Aorta (tissue), 5 donors: ENCODE measurements at regions not wholly inside any gene's neighbourhood (a gene's known extent, or its start where the extent isn't known, plus 50 kb on each side); places are given as distances from the start of the nearest gene placed in this dataset.

Experiments used
- ATAC-seq: fragments of 200-7000 bp; cut with Tn5 transposase; one replicate; pipeline ENCODE4 v1.9.1; 2022; ENCODE audit warnings: moderate library complexity; ENCODE audit not compliant: low FRiP score
- DNase-seq, 2 donors: peaks; one replicate each; pipeline ENCODE4 v3.0.0-alpha.2; 2020
- H3K27ac ChIP-seq, 2 donors: one replicate each; pipeline ENCODE4 v1.5.1; 2013; ENCODE audit warnings: low read length in 2 of 2, mild to moderate bottlenecking in 2 of 2, moderate library complexity in 2 of 2, control low read depth in 1 of 2, inconsistent platforms in 1 of 2, low read depth in 1 of 2
- H3K27me3 ChIP-seq, 2 donors: one replicate each; pipeline ENCODE4 v1.6.1; 2013; ENCODE audit warnings: control low read depth in 1 of 2, low read length in 1 of 2, mild to moderate bottlenecking in 1 of 2, moderate library complexity in 1 of 2; ENCODE audit not compliant: insufficient read depth in 2 of 2, control insufficient read depth in 1 of 2
- H3K36me3 ChIP-seq, 2 donors: one replicate each; pipeline ENCODE4 v1.6.1; 2013; ENCODE audit warnings: control low read depth in 1 of 2, low read length in 1 of 2, mild to moderate bottlenecking in 1 of 2; ENCODE audit not compliant: insufficient read depth in 2 of 2, control insufficient read depth in 1 of 2
- H3K4me1 ChIP-seq, 2 donors: one replicate each; pipeline ENCODE4 v1.6.1; 2013; ENCODE audit warnings: low read length in 2 of 2, control low read depth in 1 of 2, mild to moderate bottlenecking in 1 of 2, moderate library complexity in 1 of 2; ENCODE audit not compliant: insufficient read depth in 2 of 2, control insufficient read depth in 1 of 2
- H3K4me3 ChIP-seq, 2 donors: one replicate each; pipeline ENCODE4 v1.5.1; 2013; ENCODE audit warnings: low read length in 2 of 2, control low read depth in 1 of 2, mild to moderate bottlenecking in 1 of 2
- H3K9me3 ChIP-seq: one replicate; pipeline ENCODE4 v1.6.1; 2013; ENCODE audit warnings: mild to moderate bottlenecking, low read length; ENCODE audit not compliant: control insufficient read depth
- WGBS, 2 donors: extraction: QIAGEN DNeasy Blood & Tissue Kit; methylation state at CpG; one replicate each; pipeline ENCODE4 v1.1.7; 2013; 5-methylcytosine and 5-hydroxymethylcytosine counted together
- intact Hi-C, 2 donors: fragments of 100-400 bp; cut with DNase I; formaldehyde crosslinking; loops; one replicate each; pipeline versions ENCODE4 v1.14.2 to v1.15.0; 2022
- donor health status: healthy with polysubstance abuse.
- donor health status: Bipolar disorder and iron deficiency.
- donor health status: DM: no; HTN: no; CAD: no.
- donor health status: DM: no; HTN: no; CAD: no.
- donor health status: DM: yes; HTN: yes; CAD: no.

DNA sequence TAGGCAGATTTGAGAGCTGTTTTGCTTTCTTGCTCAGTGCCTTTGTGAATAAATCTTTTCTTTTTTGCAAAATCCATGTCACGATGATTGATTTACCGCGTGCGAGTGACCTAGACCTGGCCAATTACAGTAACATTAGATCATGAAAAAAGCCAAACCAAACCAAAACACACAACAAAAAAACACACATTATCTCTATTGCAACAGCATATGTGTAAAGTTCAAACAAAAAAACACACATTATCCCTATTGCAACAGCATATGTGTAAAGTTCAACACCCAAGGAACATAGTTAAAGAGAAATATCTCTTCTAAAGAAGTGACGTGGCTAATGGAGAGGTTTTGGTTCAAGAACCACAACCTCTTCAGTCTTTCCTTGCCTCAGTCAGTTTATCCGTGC is 342.6 kb upstream of the NRG3 start:
- Histone ChIP-seq H3K27ac (no peak overlapping the region), H3K4me3 (no peak overlapping the region), H3K27me3 (no peaks in the 10 kb centered on the region), H3K4me1 (no peaks in the 10 kb centered on the region), H3K9me3 (no peaks in the 10 kb centered on the region), H3K36me3 (no peaks in the 10 kb centered on the region)
- DNase-seq (no peak), ATAC-seq (no peak)
- 79 to 85% methylated on average over 6 of the region's 6 CpGs for WGBS, 2 donors
- intact Hi-C loops, result no loop called here

DNA sequence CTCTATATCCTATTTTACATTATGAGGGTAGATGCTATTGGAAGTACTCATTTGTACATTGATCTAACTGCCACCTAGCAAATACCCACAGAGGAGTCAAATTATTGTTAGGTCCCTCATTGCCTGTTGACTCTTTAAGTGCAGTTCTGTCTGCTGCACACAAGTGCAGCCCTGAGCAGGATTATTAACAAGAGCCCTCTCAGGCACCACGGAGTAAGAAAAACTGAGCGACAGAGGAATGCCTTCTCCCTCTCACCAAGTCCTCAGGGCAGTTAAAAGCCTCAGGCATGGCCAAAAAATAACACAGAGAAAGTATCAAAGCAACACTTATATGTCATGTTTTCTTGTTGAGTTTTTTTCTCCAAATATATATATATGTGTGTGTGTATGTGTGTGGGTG is 340.0 kb upstream of the NRG3 start:
- no peak for DNase-seq
- 50 to 57% methylated on average over 2 of the region's 2 CpGs for WGBS, 2 donors
- H3K4me3 ChIP-seq, result no peak overlapping the region
- H3K4me1 ChIP-seq, result no peaks in the 10 kb centered on the region
- H3K36me3 ChIP-seq, result no peaks in the 10 kb centered on the region
- H3K27me3 ChIP-seq, result no peaks in the 10 kb centered on the region
- no peak overlapping the region for H3K27ac ChIP-seq
- no peak for ATAC-seq
- intact Hi-C loops, result no loop called here
- H3K9me3 ChIP-seq, result no peaks in the 10 kb centered on the region

DNA sequence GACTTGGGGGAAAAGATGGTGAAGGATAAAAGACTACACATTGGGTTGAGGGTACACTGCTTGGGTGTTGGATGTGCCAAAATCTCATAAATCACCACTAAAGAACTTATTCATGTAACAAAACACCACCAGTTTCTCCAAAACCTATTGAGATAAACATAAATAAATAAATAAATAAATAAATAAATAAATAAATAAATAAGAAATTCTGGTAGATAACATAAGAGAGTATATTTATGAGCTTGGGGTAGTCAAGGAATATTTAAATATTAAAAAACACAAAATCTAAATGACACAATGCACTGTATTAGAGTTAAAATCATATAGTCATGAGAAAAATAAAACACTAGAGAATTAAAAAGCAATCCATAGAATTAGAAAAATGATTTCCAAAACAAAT is 333.5 kb upstream of the NRG3 start:
- no peak for ATAC-seq
- DNase-seq, result no peak
- Histone ChIP-seq H3K36me3 (no peaks in the 10 kb centered on the region), H3K4me1 (no peaks in the 10 kb centered on the region), H3K27me3 (no peaks in the 10 kb centered on the region), H3K4me3 (no peak overlapping the region), H3K27ac (no peak overlapping the region), H3K9me3 (no peaks in the 10 kb centered on the region)
- intact Hi-C loops, result no loop called here

DNA sequence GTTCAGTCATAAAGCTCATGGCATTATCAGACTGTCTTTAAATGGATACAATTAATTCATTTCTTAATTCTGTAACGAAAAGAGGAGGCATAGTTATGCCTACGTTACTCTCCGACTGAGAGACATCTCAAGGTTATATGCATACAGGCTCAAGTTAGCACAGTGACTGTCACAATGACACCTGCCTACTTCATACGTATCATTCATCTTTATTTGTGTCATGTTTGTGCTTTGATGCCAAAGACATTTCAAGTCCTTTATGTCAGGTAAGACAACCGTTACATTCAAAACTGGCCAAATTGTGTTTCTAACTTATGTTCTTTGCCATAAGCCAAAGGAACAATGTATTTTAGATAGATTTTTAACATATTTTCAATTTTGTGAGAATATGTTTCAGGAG is 328.8 kb upstream of the NRG3 start:
- DNase-seq (no peak), ATAC-seq (no peak)
- no peaks in the 10 kb centered on the region for H3K4me1 ChIP-seq
- WGBS, 2 donors, result 88 to 90% methylated on average over 5 of the region's 5 CpGs
- no peaks in the 10 kb centered on the region for H3K9me3 ChIP-seq
- no peaks in the 10 kb centered on the region for H3K36me3 ChIP-seq
- intact Hi-C loops, result no loop called here
- no peak overlapping the region for H3K4me3 ChIP-seq
- no peak overlapping the region for H3K27ac ChIP-seq
- no peaks in the 10 kb centered on the region for H3K27me3 ChIP-seq

DNA sequence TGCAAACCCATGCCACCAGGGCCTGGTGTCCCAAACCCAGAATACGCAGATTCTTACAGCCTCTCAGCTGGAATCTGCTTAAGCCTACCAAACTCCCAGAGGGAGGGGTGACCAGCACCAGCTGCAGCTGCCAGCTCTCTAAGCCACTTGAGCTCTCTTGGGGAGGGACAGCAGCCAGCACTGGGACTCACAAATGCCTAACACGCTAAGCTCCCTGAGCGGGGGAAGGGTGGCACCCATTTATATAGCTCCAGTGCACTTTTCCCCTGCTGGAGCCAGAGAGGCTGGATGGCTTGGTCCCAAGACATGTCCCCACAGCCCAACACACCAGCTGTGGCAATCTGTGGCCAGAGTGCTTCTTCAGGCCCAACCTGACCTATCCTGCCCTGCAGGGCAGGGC is 326.8 kb upstream of the NRG3 start:
- intact Hi-C loops, result no loop called here

DNA sequence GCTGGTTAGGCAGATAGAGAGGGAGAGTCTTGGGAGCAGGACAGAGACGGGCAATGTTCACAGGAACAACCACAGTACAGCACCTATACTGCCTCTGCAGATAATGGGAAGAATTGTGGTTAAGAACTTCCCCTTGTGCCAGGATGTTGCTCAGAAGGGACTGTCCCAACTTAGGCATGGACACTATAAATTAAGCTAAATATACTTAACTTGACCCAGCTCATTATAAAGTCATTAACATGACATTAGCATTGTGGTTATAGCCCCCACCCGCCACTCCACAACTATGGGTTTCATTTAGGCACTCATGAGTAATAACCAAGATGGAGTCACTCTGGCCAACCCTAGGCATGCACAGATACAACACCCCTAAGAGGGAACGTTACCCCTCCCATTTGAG is 310.9 kb upstream of the NRG3 start:
- 74 to 81% methylated on average over 3 of the region's 3 CpGs for WGBS, 2 donors

More for the DNA sequence above, 326.8 kb upstream of the NRG3 start:
- no peak for ATAC-seq
- Histone ChIP-seq H3K27ac (no peak overlapping the region), H3K9me3 (no peaks in the 10 kb centered on the region), H3K36me3 (no peaks in the 10 kb centered on the region), H3K27me3 (no peaks in the 10 kb centered on the region), H3K4me3 (no peak overlapping the region), H3K4me1 (no peaks in the 10 kb centered on the region)
- DNase-seq, result no peak
- WGBS, 2 donors, result 84 to 86% methylated on average over 3 of the region's 3 CpGs

DNA sequence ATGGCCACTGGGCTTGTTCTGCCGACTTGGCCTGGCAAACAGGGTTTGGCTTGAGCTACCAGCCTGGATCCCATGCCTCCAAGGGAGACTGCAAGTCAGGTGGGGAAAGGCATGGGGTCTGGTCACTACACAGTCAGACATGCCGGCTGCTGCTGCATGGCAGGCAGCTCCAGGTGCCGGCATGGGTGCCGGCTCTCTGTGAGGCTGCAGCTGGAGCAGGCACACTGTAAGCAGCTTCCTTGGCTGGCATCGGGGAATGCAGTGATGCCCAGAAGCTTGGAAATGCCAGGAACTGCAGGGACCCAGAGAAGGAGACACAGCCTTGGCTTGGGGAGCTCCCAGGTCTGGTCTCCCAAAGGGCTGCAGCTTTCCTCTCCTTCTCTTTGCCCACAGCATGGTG is 305.5 kb upstream of the NRG3 start:
- Histone ChIP-seq H3K27me3 (no peaks in the 10 kb centered on the region), H3K4me3 (no peak overlapping the region), H3K9me3 (no peaks in the 10 kb centered on the region), H3K4me1 (no peaks in the 10 kb centered on the region), H3K36me3 (no peaks in the 10 kb centered on the region), H3K27ac (no peak overlapping the region)
- DNase-seq (peak in 1 of 2 donors; percentile 57), ATAC-seq (peak; percentile 33)
- 84 to 87% methylated on average over 5 of the region's 5 CpGs for WGBS, 2 donors
- intact Hi-C loops, result no loop called here

More for the DNA sequence above, 310.9 kb upstream of the NRG3 start:
- DNase-seq (no peak), ATAC-seq (no peak)
- Histone ChIP-seq H3K27me3 (no peaks in the 10 kb centered on the region), H3K9me3 (no peaks in the 10 kb centered on the region), H3K4me3 (no peak overlapping the region), H3K27ac (no peak overlapping the region), H3K36me3 (no peaks in the 10 kb centered on the region), H3K4me1 (no peaks in the 10 kb centered on the region)
- intact Hi-C loops, result no loop called here

DNA sequence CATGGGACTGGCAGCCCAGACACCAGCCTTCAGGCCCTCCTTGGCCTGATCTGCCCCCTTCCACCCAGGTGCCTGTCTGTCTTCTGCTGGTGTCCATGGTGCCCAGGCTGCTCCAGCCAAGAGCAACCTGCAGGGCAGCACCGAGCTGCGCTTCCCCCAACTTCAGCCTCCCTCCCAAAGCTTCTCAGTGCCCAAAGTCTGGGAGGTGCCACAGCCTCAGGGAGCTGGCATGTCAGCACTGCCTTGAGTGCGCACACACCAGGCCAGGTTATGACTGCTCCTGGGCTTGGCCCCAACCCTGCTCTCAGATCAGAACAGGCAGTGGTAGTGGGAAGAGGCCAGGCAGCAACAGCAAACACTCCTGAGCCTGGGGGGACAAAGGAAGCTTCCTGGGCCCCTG is 304.6 kb upstream of the NRG3 start:
- H3K4me1 ChIP-seq, result no peaks in the 10 kb centered on the region
- no peak overlapping the region for H3K27ac ChIP-seq
- no peaks in the 10 kb centered on the region for H3K27me3 ChIP-seq
- H3K4me3 ChIP-seq, result no peak overlapping the region
- H3K9me3 ChIP-seq, result no peaks in the 10 kb centered on the region
- intact Hi-C loops, result no loop called here
- H3K36me3 ChIP-seq, result no peaks in the 10 kb centered on the region
- peak in 1 of 2 donors; percentile 39 for DNase-seq
- 86 to 89% methylated on average over 3 of the region's 3 CpGs for WGBS, 2 donors
- no peak for ATAC-seq

DNA sequence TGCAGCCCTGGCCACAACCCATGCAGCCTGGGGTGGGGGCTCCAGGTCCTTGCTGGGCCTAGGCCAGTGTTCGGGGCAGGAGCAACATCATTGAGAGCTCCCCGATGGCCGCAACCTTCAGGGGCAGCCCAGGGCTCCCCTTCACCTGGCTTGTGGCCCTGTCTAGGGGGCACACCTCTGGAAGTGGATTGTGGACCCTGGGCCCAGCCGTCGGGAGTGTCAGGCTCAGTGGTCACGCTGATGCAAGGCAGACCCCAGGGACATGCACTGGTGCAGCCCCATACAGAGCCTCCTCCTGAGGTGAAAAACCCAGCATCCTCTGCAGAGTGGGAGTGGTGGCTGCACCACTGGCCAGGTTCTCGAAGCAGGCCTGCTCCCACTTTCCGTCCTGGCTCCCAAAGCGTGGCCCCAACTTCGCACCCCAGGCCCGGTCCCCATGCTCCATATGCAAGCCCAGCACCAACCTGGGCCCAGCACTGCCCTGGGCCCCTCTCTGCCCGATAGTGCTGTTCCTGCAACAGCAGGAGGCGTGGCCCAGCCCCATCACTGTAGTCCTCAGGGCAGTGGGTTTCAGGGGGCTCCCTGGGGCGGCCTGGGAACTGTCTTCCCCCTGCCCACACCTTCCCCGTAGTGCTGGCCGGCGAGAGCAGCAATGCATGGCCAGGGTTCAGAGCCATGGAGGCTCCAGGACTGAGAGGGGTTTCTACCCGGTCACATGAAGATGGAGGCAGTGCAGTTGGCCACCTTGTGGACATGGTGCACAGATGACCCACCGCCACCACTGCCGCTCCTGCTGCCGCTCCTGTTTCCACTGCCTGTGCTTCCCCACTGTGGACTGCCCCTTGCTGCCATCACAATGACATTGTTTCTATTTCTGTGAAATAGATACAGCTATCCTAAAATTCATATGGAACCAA is 303.9 kb upstream of the NRG3 start:
- ATAC-seq, result peak; percentile 28
- 89 to 91% methylated on average over 21 of the region's 21 CpGs for WGBS, 2 donors
- Histone ChIP-seq H3K9me3 (no peaks in the 10 kb centered on the region), H3K4me1 (no peaks in the 10 kb centered on the region), H3K36me3 (no peaks in the 10 kb centered on the region), H3K27me3 (no peaks in the 10 kb centered on the region), H3K27ac (no peak overlapping the region), H3K4me3 (no peak overlapping the region)
- intact Hi-C loops, result no loop called here
- peak in 1 of 2 donors; percentile 58 for DNase-seq
